Kidney (tissue), 13 donors: ENCODE measurements at regions not wholly inside any gene's neighbourhood (a gene's known extent, or its start where the extent isn't known, plus 50 kb on each side); places are given as distances from the start of the nearest gene placed in this dataset.
A peak's percentile ranks its signal among the peaks of the same experiment; 100 is the strongest.

Experiments used
- DNase-seq, 5 donors: peaks; one replicate each; pipeline ENCODE4 v3.0.0-alpha.2; 2013 to 2020
- FAIRE-seq: peaks from 2 replicates; lab custom pipeline; 2012; peaks lifted over from hg19 to GRCh38; lab: Jason Lieb, UNC
- H3K27ac ChIP-seq, 2 donors: one replicate each; pipeline ENCODE4 v1.7.0; 2013; ENCODE audit warnings: low read depth in 2 of 2, low read length in 2 of 2, inconsistent platforms in 1 of 2
- H3K27me3 ChIP-seq: one replicate; pipeline ENCODE4 v1.7.1; 2013; ENCODE audit warnings: low read length, inconsistent platforms; ENCODE audit not compliant: control insufficient read depth, insufficient read depth
- H3K36me3 ChIP-seq, 3 donors: one replicate each; pipeline versions ENCODE4 v1.7.0 to v1.7.1; 2013; ENCODE audit warnings: low read length in 3 of 3, control low read depth in 1 of 3, inconsistent platforms in 1 of 3; ENCODE audit not compliant: insufficient read depth in 3 of 3, control insufficient read depth in 2 of 3
- H3K4me1 ChIP-seq, 3 donors: one replicate each; pipeline versions ENCODE4 v1.7.0 to v1.7.1; 2013; ENCODE audit warnings: low read length in 3 of 3, inconsistent platforms in 1 of 3, low read depth in 1 of 3; ENCODE audit not compliant: control insufficient read depth in 2 of 3, insufficient read depth in 2 of 3
- H3K4me3 ChIP-seq, 3 donors: one replicate each; pipeline versions ENCODE4 v1.7.0 to v1.8.1; 2013; ENCODE audit warnings: low read length in 3 of 3, control low read depth in 1 of 3, inconsistent platforms in 1 of 3
- H3K9ac ChIP-seq, 3 donors: one replicate each; pipeline versions ENCODE4 v1.7.0 to v1.7.1; 2013; ENCODE audit warnings: low read length in 3 of 3, control low read depth in 1 of 3, inconsistent platforms in 1 of 3
- H3K9me3 ChIP-seq, 3 donors: one replicate each; pipeline versions ENCODE4 v1.7.0 to v1.7.1; 2013; ENCODE audit warnings: low read length in 3 of 3, control low read depth in 1 of 3, inconsistent platforms in 1 of 3; ENCODE audit not compliant: control insufficient read depth in 2 of 3, insufficient read depth in 1 of 3
- CTCF ChIP-seq: IDR thresholded peaks from 3 replicates; pipeline ENCODE4 v1.5.1; 2012; ENCODE audit warnings: mild to moderate bottlenecking, moderate library complexity, borderline replicate concordance; ENCODE audit not compliant: insufficient read depth; ENCODE audit errors: extremely low read depth
- intact Hi-C: fragments of 100-400 bp; cut with DNase I; formaldehyde crosslinking; loops from one replicate; pipeline ENCODE4 v1.11.1; 2022
- donor health status: control.
- donor health status: control.
- donor health status: control.
- donor health status: control.
- donor health status: control.
- donor health status: DM: yes; HTN: yes; CAD: no.
- donor health status: Normal renal cell carcinoma (clear cell type).

- H3K27me3 ChIP-seq = no peaks in the 10 kb centered on the region
Measured at GRCh38 chr2:43135583-43135982, 90.8 kb downstream of the ZFP36L2 start.

GRCh38 chr2:43134571-43134889 is 91.9 kb downstream of the ZFP36L2 start:
- Histone ChIP-seq H3K27me3 (no peaks in the 10 kb centered on the region), H3K4me3 (no peak overlapping the region), H3K4me1 (peaks cover 0 to 28% (median 0%) of the 10 kb centered on the region in 3 donors), H3K36me3 (no peaks in the 10 kb centered on the region), H3K9ac (no peak overlapping the region), H3K9me3 (no peaks in the 10 kb centered on the region), H3K27ac (no peak overlapping the region)
- FAIRE-seq (no peak), DNase-seq (peak in 1 of 5 donors; percentile 89)
- no peak for TF ChIP-seq CTCF
- intact Hi-C loops = no loop called here

More at GRCh38 chr2:43135583-43135982, 90.8 kb downstream of the ZFP36L2 start:
- no peak for TF ChIP-seq CTCF
- no peaks in the 10 kb centered on the region for H3K9me3 ChIP-seq
- H3K27ac ChIP-seq = no peak overlapping the region
- intact Hi-C loops = no loop called here
- FAIRE-seq (no peak), DNase-seq (peak in 2 of 5 donors; percentile 26 to 30)
- H3K4me1 ChIP-seq = peaks cover 0 to 25% (median 0%) of the 10 kb centered on the region in 3 donors
- H3K9ac ChIP-seq = no peak overlapping the region
- H3K36me3 ChIP-seq = no peaks in the 10 kb centered on the region
- no peak overlapping the region for H3K4me3 ChIP-seq

GRCh38 chr2:43133708-43134570 is 92.5 kb downstream of the ZFP36L2 start:
- no peaks in the 10 kb centered on the region for H3K27me3 ChIP-seq
- no peak for FAIRE-seq
- intact Hi-C loops = no loop called here
- peak in 2 of 5 donors; percentile 40 to 83 for DNase-seq
- H3K27ac ChIP-seq = no peak overlapping the region
- H3K36me3 ChIP-seq = no peaks in the 10 kb centered on the region
- no peak for TF ChIP-seq CTCF
- no peak overlapping the region for H3K4me3 ChIP-seq
- H3K9ac ChIP-seq = no peak overlapping the region
- no peaks in the 10 kb centered on the region for H3K9me3 ChIP-seq
- H3K4me1 ChIP-seq = peaks cover 0 to 27% (median 0%) of the 10 kb centered on the region in 3 donors

GRCh38 chr2:43133336-43133707 is 93.1 kb downstream of the ZFP36L2 start:
- FAIRE-seq (no peak), DNase-seq (peak in 2 of 5 donors; percentile 36 to 64)
- no peaks in the 10 kb centered on the region for H3K9me3 ChIP-seq
- intact Hi-C loops = no loop called here
- peaks cover 0 to 27% (median 0%) of the 10 kb centered on the region in 3 donors for H3K4me1 ChIP-seq
- no peaks in the 10 kb centered on the region for H3K27me3 ChIP-seq
- TF ChIP-seq CTCF = no peak
- H3K36me3 ChIP-seq = no peaks in the 10 kb centered on the region
- no peak overlapping the region for H3K4me3 ChIP-seq
- no peak overlapping the region for H3K9ac ChIP-seq
- no peak overlapping the region for H3K27ac ChIP-seq
